ENCODE measurements at regions not wholly inside any gene's neighbourhood (a gene's known extent, or its start where the extent isn't known, plus 50 kb on each side); places are given as distances from the start of the nearest gene placed in this dataset.

- no peak for TF ChIP-seq CTCF (IDR thresholded peaks at IDR 0.05)
- no peak for TF ChIP-seq ZFX (IDR thresholded peaks at IDR 0.05; ENCODE audit: borderline replicate concordance)
These were observed 357.2 kb upstream of the HSFY2 start for GRCh38 chrY:19130569-19131358.
